ENCODE measurements at regions not wholly inside any gene's neighbourhood (a gene's known extent, or its start where the extent isn't known, plus 50 kb on each side); places are given as distances from the start of the nearest gene placed in this dataset.

DNA sequence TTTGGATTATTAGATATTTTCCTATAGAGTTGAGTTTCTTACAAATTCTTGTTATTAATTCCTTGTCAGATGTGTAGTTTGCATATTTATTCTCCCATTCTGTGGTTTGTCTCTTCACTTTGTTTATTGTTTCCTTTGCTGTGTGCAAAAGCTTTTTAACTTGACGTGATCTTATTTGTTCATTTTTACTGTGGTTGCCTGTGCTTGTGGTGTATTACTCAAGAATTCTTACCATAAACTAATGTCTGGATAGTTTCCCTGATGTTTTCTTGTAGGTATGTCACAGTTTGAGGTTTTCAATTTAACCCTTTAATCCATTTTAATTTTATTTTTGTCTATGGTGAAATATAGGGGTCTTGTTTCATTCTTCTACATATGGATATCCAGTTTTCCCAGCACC lies 72.1 kb upstream of the LHX8 start:
- no peaks in the 10 kb centered on the region for H3K79me2 ChIP-seq (ENCODE audit: control insufficient read depth, insufficient read depth, low read length)

More for the DNA sequence above, 72.1 kb upstream of the LHX8 start:
- ChIA-PET POLR2A (no interaction called here), CTCF (ENCODE audit: low intra/inter-chr PET ratio) (no interaction called here)
- no peak overlapping the region for H3K27ac ChIP-seq (ENCODE audit: extremely low read depth, low read depth, low read length)
- H3K9me1 ChIP-seq (ENCODE audit: control insufficient read depth, insufficient read depth, low read length): no peaks in the 10 kb centered on the region
- H3K9ac ChIP-seq (ENCODE audit: insufficient read depth in 1 of 2, low read depth in 2 of 2, low read length in 2 of 2): no peak overlapping the region
- FAIRE-seq: no peak
- ATAC-seq: no peak
- DNase-seq (ENCODE audit: extremely low read depth in 1 of 4, low spot score in 3 of 4): no peak
- no peaks in the 10 kb centered on the region; the same call in 1 of the 2 replicates for H3K9me3 ChIP-seq (replicated peaks; ENCODE audit: control insufficient read depth, insufficient read depth, low read depth, low read length)
- H3K4me1 ChIP-seq (replicated peaks in 1 of 2; ENCODE audit: control insufficient read depth in 2 of 2, insufficient read depth in 2 of 2, low read length in 2 of 2): no peaks in the 10 kb centered on the region
- H3K4me3 ChIP-seq: no peak overlapping the region
- no peaks in the 10 kb centered on the region for H4K20me1 ChIP-seq (replicated peaks; ENCODE audit: control insufficient read depth, insufficient read depth, low read length)
- 0% methylated on average over 1 of the region's 1 CpG for WGBS (ENCODE audit: insufficient coverage, low coverage, missing lambda C conversion rate)
- in situ Hi-C loops (cut with MboI) (no loop called here), intact Hi-C loops (cut with micrococcal nuclease) (no loop called here)
- no peak overlapping the region for H3K4me2 ChIP-seq (ENCODE audit: insufficient read depth, low read length)
- no TSS peak for BruUV-seq (replicated peaks)
- no peak for TF ChIP-seq TAL1 (IDR thresholded peaks at IDR 0.05)
- no peak for TF ChIP-seq LEF1 (IDR thresholded peaks at IDR 0.05)
- no peak for TF ChIP-seq NFATC3 (IDR thresholded peaks at IDR 0.05)
- TF ChIP-seq GABPB1 (CRISPR knock-in tag; IDR thresholded peaks at IDR 0.05): no peak
- no peak for TF ChIP-seq HDAC6 (IDR thresholded peaks at IDR 0.05; ENCODE audit: low read depth, low read length)
- no peak for TF ChIP-seq MBD1 (CRISPR knock-in tag; IDR thresholded peaks at IDR 0.05)
- no peak for TF ChIP-seq ZNF263 (CRISPR knock-in tag; IDR thresholded peaks at IDR 0.05; ENCODE audit: borderline replicate concordance)
- H2AFZ ChIP-seq (ENCODE audit: low read depth, low read length): no peak overlapping the region
- H3K27me3 ChIP-seq (ENCODE audit: control insufficient read depth in 2 of 2, insufficient read depth in 2 of 2, low read length in 2 of 2): no peaks in the 10 kb centered on the region
- no peaks in the 10 kb centered on the region for H3K36me3 ChIP-seq (ENCODE audit: control insufficient read depth, insufficient read depth, low read length)

Data from K562 (cell line).